Endothelial cell of umbilical vein (primary cell): ENCODE measurements at regions not wholly inside any gene's neighbourhood (a gene's known extent, or its start where the extent isn't known, plus 50 kb on each side); places are given as distances from the start of the nearest gene placed in this dataset.

Source experiments
- BruUV-seq: library from RNA; stranded (reverse); fragments of 400-500 nt; replicated peaks from 2 replicates; lab custom pipeline; 2021; lab: Mats Ljungman, UMichigan
- CTCF ChIA-PET: fragments of 300-600, 350-600 bp; sonication (Branson Sonifier 250); formaldehyde crosslinking; loops from one replicate; lab custom pipeline; 2021; ENCODE audit warnings: antibody characterized with exemption, inconsistent platforms; lab: Charles Lee
- POLR2A ChIA-PET: fragments of 300-600, 350-600 bp; sonication (Branson Sonifier 250); formaldehyde crosslinking; loops from one replicate; lab custom pipeline; 2021; ENCODE audit warnings: antibody characterized with exemption, inconsistent platforms; lab: Charles Lee
- DNase-seq: peaks from one replicate; pipeline ENCODE4 v3.0.0-alpha.2; 2011; ENCODE audit warnings: low read depth, low spot score
- FAIRE-seq: peaks from 2 replicates; lab custom pipeline; 2011; peaks lifted over from hg19 to GRCh38; lab: Jason Lieb, UNC
- H2AFZ ChIP-seq: 2 replicates; pipeline ENCODE4 v1.6.0; 2012; ENCODE audit warnings: low read depth, low read length, control low read depth, inconsistent platforms
- H3K27ac ChIP-seq: 2 replicates; pipeline ENCODE4 v1.5.1; 2011; ENCODE audit warnings: low read depth, mild to moderate bottlenecking, control low read depth, low read length, moderate library complexity; ENCODE audit not compliant: insufficient read depth
- H3K27me3 ChIP-seq, 2 experiments: 2 replicates each; pipeline versions ENCODE4 v1.6.0 to v1.6.1; 2011; ENCODE audit warnings: low read length in 2 of 2, mixed read lengths in 1 of 2; ENCODE audit not compliant: control insufficient read depth in 2 of 2, insufficient read depth in 2 of 2
- H3K36me3 ChIP-seq, 2 experiments: 2 replicates in 1 of 2; 3 replicates in 1 of 2; pipeline ENCODE4 v1.5.1; 2011; ENCODE audit warnings: low read length in 2 of 2, mild to moderate bottlenecking in 1 of 2, moderate library complexity in 1 of 2; ENCODE audit not compliant: control insufficient read depth in 2 of 2, insufficient read depth in 2 of 2; ENCODE audit errors: extremely low read depth in 1 of 2
- H3K4me1 ChIP-seq: 3 replicates; pipeline ENCODE4 v1.5.1; 2011; ENCODE audit warnings: mild to moderate bottlenecking, low read length; ENCODE audit not compliant: control insufficient read depth, insufficient read depth; ENCODE audit errors: extremely low read depth
- H3K4me2 ChIP-seq: 2 replicates; pipeline ENCODE4 v1.6.1; 2011; ENCODE audit warnings: low read length, control low read depth, mixed read lengths; ENCODE audit not compliant: insufficient read depth
- H3K4me3 ChIP-seq, 3 experiments: fragments of 200-600 bp in 1 of 3; sonication (generic), shearing (Covaris generic) in 1 of 3; replicated peaks in 1 of 3; 2 replicates each; pipeline ENCODE4 v1.5.1; 2011 to 2016; ENCODE audit warnings: control low read depth in 3 of 3, low read length in 3 of 3, mild to moderate bottlenecking in 2 of 3, inconsistent platforms in 1 of 3, low read depth in 1 of 3, moderate library complexity in 1 of 3; ENCODE audit not compliant: insufficient read depth in 1 of 3
- H3K79me2 ChIP-seq: 2 replicates; pipeline ENCODE4 v1.6.0; 2012; ENCODE audit warnings: low read length, inconsistent platforms; ENCODE audit not compliant: control insufficient read depth, insufficient read depth
- H3K9ac ChIP-seq: replicated peaks from 2 replicates; pipeline ENCODE3; 2011; ENCODE audit warnings: low read length, control low read depth; ENCODE audit not compliant: insufficient read depth; ENCODE audit errors: extremely low read depth
- H3K9me1 ChIP-seq: replicated peaks from 3 replicates; pipeline ENCODE4 v1.6.0; 2011; ENCODE audit warnings: mild to moderate bottlenecking, low read length; ENCODE audit not compliant: control insufficient read depth, insufficient read depth; ENCODE audit errors: extremely low read depth
- H3K9me3 ChIP-seq: replicated peaks from 2 replicates; pipeline ENCODE4 v1.5.1; 2012; ENCODE audit warnings: low read length, inconsistent platforms; ENCODE audit not compliant: control insufficient read depth, insufficient read depth
- H4K20me1 ChIP-seq: replicated peaks from 2 replicates; pipeline ENCODE3; 2011; ENCODE audit warnings: mild to moderate bottlenecking, low read length; ENCODE audit not compliant: control insufficient read depth, insufficient read depth; ENCODE audit errors: extremely low read depth
- EZH2 ChIP-seq: IDR thresholded peaks from 2 replicates; pipeline ENCODE4 v1.6.1; 2012; ENCODE audit warnings: borderline replicate concordance, low read depth, mild to moderate bottlenecking, moderate library complexity, low read length, inconsistent platforms; ENCODE audit not compliant: severe bottlenecking
- FOS ChIP-seq: IDR thresholded peaks from 2 replicates; pipeline ENCODE4 v1.6.1; 2011; ENCODE audit warnings: mild to moderate bottlenecking, low read length, moderate library complexity, borderline replicate concordance; ENCODE audit not compliant: insufficient read depth
- GATA2 ChIP-seq: IDR thresholded peaks from 2 replicates; pipeline ENCODE4 v1.7.0; 2011; ENCODE audit warnings: low read depth, mild to moderate bottlenecking, moderate library complexity, mixed read lengths, low read length; ENCODE audit not compliant: insufficient read length, insufficient read depth
- JUN ChIP-seq: IDR thresholded peaks from 2 replicates; pipeline ENCODE4 v1.6.1; 2011; ENCODE audit warnings: borderline replicate concordance, low read depth; ENCODE audit not compliant: insufficient read length, insufficient read depth
- MAX ChIP-seq: IDR thresholded peaks from 2 replicates; pipeline ENCODE4 v1.6.1; 2011; ENCODE audit not compliant: insufficient read depth, insufficient read length
- MYC ChIP-seq: IDR thresholded peaks from one replicate; pipeline ENCODE4 v1.6.1; 2011; ENCODE audit warnings: mild to moderate bottlenecking, low read depth, low read length
- POLR2A ChIP-seq: IDR thresholded peaks from 2 replicates; pipeline ENCODE4 v1.6.1; 2012; ENCODE audit warnings: low read depth, mild to moderate bottlenecking, control low read depth, low read length
- POLR2AphosphoS5 ChIP-seq: IDR thresholded peaks from 2 replicates; pipeline ENCODE4 v1.6.1; 2012; ENCODE audit warnings: low read depth, mild to moderate bottlenecking, control low read depth, low read length, moderate library complexity; ENCODE audit not compliant: insufficient read depth
- dilution Hi-C: fragments of 300-500 bp; cut with MboI; formaldehyde crosslinking; loops from one replicate; pipeline ENCODE4 v1.15.0; 2019; ENCODE audit warnings: low sequenced_read_pairs; ENCODE audit not compliant: extremely low pct_ligation_motif_present
- intact Hi-C: fragments of 100-400 bp; cut with micrococcal nuclease; formaldehyde crosslinking; loops from one replicate; pipeline ENCODE4 v1.10.0; 2022

- Histone ChIP-seq H3K9me3 (no peaks in the 10 kb centered on the region), H3K36me3 (no peaks in the 10 kb centered on the region), H3K9me1 (no peaks in the 10 kb centered on the region), H3K4me2 (no peak overlapping the region), H3K4me3 (no peak overlapping the region), H3K9ac (no peak overlapping the region), H3K4me1 (no peaks in the 10 kb centered on the region), H3K27ac (no peak overlapping the region), H3K27me3 (no peaks in the 10 kb centered on the region), H3K79me2 (no peaks in the 10 kb centered on the region), H4K20me1 (no peaks in the 10 kb centered on the region), H2AFZ (no peak overlapping the region)
- dilution Hi-C loops (no loop called here), intact Hi-C loops (no loop called here)
- FAIRE-seq (no peak), DNase-seq (no peak)
- POLR2A ChIA-PET: no interaction called here
- CTCF ChIA-PET: no interaction called here
- TF ChIP-seq MYC: no peak
- BruUV-seq: no TSS peak
Observed at GRCh38 chr11:116135891-116136290, 631.7 kb upstream of the CADM1 start.

- intact Hi-C loops (no loop called here), dilution Hi-C loops (no loop called here)
Observed at GRCh38 chr11:116134450-116134849, 630.2 kb upstream of the CADM1 start.

More at GRCh38 chr11:116134450-116134849, 630.2 kb upstream of the CADM1 start:
- no peak overlapping the region for H3K27ac ChIP-seq
- H3K4me3 ChIP-seq: no peak overlapping the region
- H3K4me1 ChIP-seq: no peaks in the 10 kb centered on the region
- no peaks in the 10 kb centered on the region for H3K9me1 ChIP-seq
- H3K9me3 ChIP-seq: no peaks in the 10 kb centered on the region
- H2AFZ ChIP-seq: no peak overlapping the region
- no peak for FAIRE-seq
- no peaks in the 10 kb centered on the region for H3K79me2 ChIP-seq
- no TSS peak for BruUV-seq
- ChIA-PET CTCF (no interaction called here), POLR2A (no interaction called here)
- DNase-seq: no peak
- no peaks in the 10 kb centered on the region for H3K36me3 ChIP-seq
- H4K20me1 ChIP-seq: no peaks in the 10 kb centered on the region
- no peak overlapping the region for H3K9ac ChIP-seq
- H3K4me2 ChIP-seq: no peak overlapping the region
- no peaks in the 10 kb centered on the region for H3K27me3 ChIP-seq
- TF ChIP-seq EZH2 (no peak), GATA2 (no peak), JUN (no peak), MAX (no peak), POLR2A (no peak), FOS (no peak), MYC (no peak), POLR2AphosphoS5 (no peak)
